Neural cell (in vitro differentiated cells): ENCODE measurements at regions not wholly inside any gene's neighbourhood (a gene's known extent, or its start where the extent isn't known, plus 50 kb on each side); places are given as distances from the start of the nearest gene placed in this dataset.

Source experiments
- H2AFZ ChIP-seq: fragments of 200-600, 300-800 bp; sonication (generic), shearing (Covaris generic); 2 replicates; pipeline ENCODE4 v1.6.0; 2014; ENCODE audit warnings: low read depth, mild to moderate bottlenecking, antibody characterized with exemption, low read length, moderate library complexity
- H3F3A ChIP-seq: fragments of 200-600 bp; shearing (Covaris generic); 2 replicates; pipeline ENCODE4 v1.6.1; 2016; ENCODE audit warnings: mild to moderate bottlenecking, moderate library complexity, mixed read lengths, antibody characterized with exemption, low read length; ENCODE audit not compliant: insufficient read depth, poor library complexity, severe bottlenecking
- H3K27ac ChIP-seq: fragments of 200-600, 300-800 bp; sonication (generic), shearing (Covaris generic); 2 replicates; pipeline ENCODE4 v1.5.1; 2014; ENCODE audit warnings: mild to moderate bottlenecking, low read length, moderate library complexity
- H3K27me3 ChIP-seq: fragments of 300-800, 200-600 bp; sonication (generic), shearing (Covaris generic); 2 replicates; pipeline ENCODE4 v1.6.0; 2014; ENCODE audit warnings: mild to moderate bottlenecking, low read depth, low read length, moderate library complexity; ENCODE audit not compliant: insufficient read depth
- H3K36me3 ChIP-seq: fragments of 300-800, 200-600 bp; sonication (generic), shearing (Covaris generic); 2 replicates; pipeline ENCODE4 v1.5.1; 2014; ENCODE audit warnings: mild to moderate bottlenecking, antibody characterized with exemption, low read length, moderate library complexity; ENCODE audit not compliant: insufficient read depth
- H3K4me2 ChIP-seq: fragments of 300-800, 200-600 bp; sonication (generic), shearing (Covaris generic); 2 replicates; pipeline ENCODE4 v1.6.0; 2014; ENCODE audit warnings: mild to moderate bottlenecking, low read length
- H3K4me3 ChIP-seq: fragments of 300-800, 200-600 bp; sonication (generic), shearing (Covaris generic); 2 replicates; pipeline ENCODE4 v1.5.1; 2014; ENCODE audit warnings: mild to moderate bottlenecking, low read length, moderate library complexity
- H3K79me2 ChIP-seq: fragments of 200-600 bp; shearing (Covaris generic); replicated peaks from 2 replicates; pipeline ENCODE4 v1.6.0; 2014; ENCODE audit warnings: mild to moderate bottlenecking, low read length, moderate library complexity; ENCODE audit not compliant: insufficient read depth
- H3K9ac ChIP-seq: fragments of 300-800, 200-600 bp; sonication (generic), shearing (Covaris generic); 2 replicates; pipeline ENCODE4 v1.6.1; 2016; ENCODE audit warnings: mild to moderate bottlenecking, low read length, mixed read lengths
- H3K9me2 ChIP-seq: fragments of 200-600 bp; shearing (Covaris generic); 2 replicates; pipeline ENCODE4 v1.6.1; 2016; ENCODE audit warnings: mild to moderate bottlenecking, low read length, mixed read lengths; ENCODE audit not compliant: insufficient read depth
- H3K9me3 ChIP-seq: fragments of 200-600, 300-800 bp; sonication (generic), shearing (Covaris generic); 2 replicates; pipeline ENCODE4 v1.6.1; 2016; ENCODE audit warnings: mild to moderate bottlenecking, mixed run types, low read length, moderate library complexity, mixed read lengths
- H4K20me1 ChIP-seq: fragments of 200-600 bp; shearing (Covaris generic); 2 replicates; pipeline ENCODE4 v1.6.1; 2016; ENCODE audit warnings: mild to moderate bottlenecking, mixed run types; ENCODE audit not compliant: insufficient read depth
- CTCF ChIP-seq: fragments of 450-650 bp; IDR thresholded peaks from 2 replicates; pipeline ENCODE4 v1.5.1; 2014; ENCODE audit warnings: antibody characterized with exemption, mild to moderate bottlenecking, moderate library complexity; ENCODE audit not compliant: poor library complexity, severe bottlenecking
- EP300 ChIP-seq: fragments of 450-650 bp; conservative IDR thresholded peaks from 2 replicates; pipeline ENCODE4 v1.6.1; 2014; ENCODE audit warnings: antibody characterized with exemption, mild to moderate bottlenecking, moderate library complexity; ENCODE audit not compliant: poor library complexity, severe bottlenecking
- EZH2 ChIP-seq: fragments of 200-600, 300-800 bp; shearing (Covaris generic), sonication (generic); IDR thresholded peaks from 2 replicates; pipeline ENCODE4 v1.6.1; 2014; ENCODE audit warnings: antibody characterized with exemption, low read length, borderline replicate concordance, mild to moderate bottlenecking; ENCODE audit not compliant: insufficient read depth, poor library complexity, severe bottlenecking
- MXI1 ChIP-seq: fragments of 450-650 bp; conservative IDR thresholded peaks from 2 replicates; pipeline ENCODE4 v1.6.1; 2014; ENCODE audit warnings: antibody characterized with exemption, mild to moderate bottlenecking; ENCODE audit not compliant: poor library complexity, severe bottlenecking
- POLR2AphosphoS5 ChIP-seq: IDR thresholded peaks from 2 replicates; pipeline ENCODE4 v1.6.1; 2012
- RAD21 ChIP-seq: fragments of 450-650 bp; conservative IDR thresholded peaks from 2 replicates; pipeline ENCODE4 v1.6.1; 2014; ENCODE audit warnings: antibody characterized with exemption, mild to moderate bottlenecking, moderate library complexity
- REST ChIP-seq: IDR thresholded peaks from 2 replicates; pipeline ENCODE4 v1.6.1; 2012; ENCODE audit warnings: borderline replicate concordance
- SMC3 ChIP-seq: fragments of 450-650 bp; conservative IDR thresholded peaks from 2 replicates; pipeline ENCODE4 v1.6.1; 2014; ENCODE audit warnings: antibody characterized with exemption, mild to moderate bottlenecking, moderate library complexity; ENCODE audit not compliant: poor library complexity
- TAF1 ChIP-seq: IDR thresholded peaks from 2 replicates; pipeline ENCODE4 v1.6.1; 2012; ENCODE audit warnings: low read depth

GRCh38 chr2:30024281-30024680 is 102.9 kb upstream of the ALK start:
- H3K79me2 ChIP-seq: no peaks in the 10 kb centered on the region
- no peak overlapping the region for H3K4me3 ChIP-seq
- no peak overlapping the region for H2AFZ ChIP-seq
- no peak overlapping the region for H3K27ac ChIP-seq
- no peaks in the 10 kb centered on the region for H4K20me1 ChIP-seq
- no peaks in the 10 kb centered on the region for H3K36me3 ChIP-seq
- no peak for TF ChIP-seq REST
- no peak for TF ChIP-seq POLR2AphosphoS5
- TF ChIP-seq EP300: no peak
- no peak for TF ChIP-seq CTCF
- no peak for TF ChIP-seq TAF1
- no peak for TF ChIP-seq EZH2
- TF ChIP-seq RAD21: no peak
- TF ChIP-seq SMC3: no peak
- no peak for TF ChIP-seq MXI1
- H3K27me3 ChIP-seq: no peaks in the 10 kb centered on the region
- no peak overlapping the region for H3K9ac ChIP-seq
- H3K4me2 ChIP-seq: no peak overlapping the region
- H3F3A ChIP-seq: no peaks in the 10 kb centered on the region
- no peaks in the 10 kb centered on the region for H3K9me3 ChIP-seq
- no peaks in the 10 kb centered on the region for H3K9me2 ChIP-seq

GRCh38 chr2:30026091-30027055 is 105.0 kb upstream of the ALK start:
- H2AFZ ChIP-seq: no peak overlapping the region
- no peaks in the 10 kb centered on the region for H3F3A ChIP-seq
- no peak overlapping the region for H3K4me3 ChIP-seq
- TF ChIP-seq REST: no peak
- peak; percentile 97 for TF ChIP-seq SMC3
- TF ChIP-seq MXI1: no peak
- peak; percentile 94 for TF ChIP-seq CTCF
- TF ChIP-seq EZH2: no peak
- TF ChIP-seq RAD21: peak; percentile 95
- no peak for TF ChIP-seq EP300
- TF ChIP-seq TAF1: peak; percentile 34
- no peak for TF ChIP-seq POLR2AphosphoS5
- no peaks in the 10 kb centered on the region for H3K36me3 ChIP-seq
- no peaks in the 10 kb centered on the region for H3K27me3 ChIP-seq
- H3K4me2 ChIP-seq: no peak overlapping the region
- no peaks in the 10 kb centered on the region for H4K20me1 ChIP-seq
- H3K9me3 ChIP-seq: no peaks in the 10 kb centered on the region
- no peaks in the 10 kb centered on the region for H3K9me2 ChIP-seq
- H3K9ac ChIP-seq: no peak overlapping the region
- H3K27ac ChIP-seq: no peak overlapping the region
- no peaks in the 10 kb centered on the region for H3K79me2 ChIP-seq
